Endothelial cell of umbilical vein (primary cell): ENCODE measurements at regions not wholly inside any gene's neighbourhood (a gene's known extent, or its start where the extent isn't known, plus 50 kb on each side); places are given as distances from the start of the nearest gene placed in this dataset.

Source experiments
- BruUV-seq: library from RNA; stranded (reverse); fragments of 400-500 nt; replicated peaks from 2 replicates; lab custom pipeline; 2021; lab: Mats Ljungman, UMichigan
- CTCF ChIA-PET: fragments of 300-600, 350-600 bp; sonication (Branson Sonifier 250); formaldehyde crosslinking; loops from one replicate; lab custom pipeline; 2021; ENCODE audit warnings: antibody characterized with exemption, inconsistent platforms; lab: Charles Lee
- POLR2A ChIA-PET: fragments of 300-600, 350-600 bp; sonication (Branson Sonifier 250); formaldehyde crosslinking; loops from one replicate; lab custom pipeline; 2021; ENCODE audit warnings: antibody characterized with exemption, inconsistent platforms; lab: Charles Lee
- DNase-seq: peaks from one replicate; pipeline ENCODE4 v3.0.0-alpha.2; 2011; ENCODE audit warnings: low read depth, low spot score
- FAIRE-seq: peaks from 2 replicates; lab custom pipeline; 2011; peaks lifted over from hg19 to GRCh38; lab: Jason Lieb, UNC
- H2AFZ ChIP-seq: 2 replicates; pipeline ENCODE4 v1.6.0; 2012; ENCODE audit warnings: low read depth, low read length, control low read depth, inconsistent platforms
- H3K27ac ChIP-seq: 2 replicates; pipeline ENCODE4 v1.5.1; 2011; ENCODE audit warnings: low read depth, mild to moderate bottlenecking, control low read depth, low read length, moderate library complexity; ENCODE audit not compliant: insufficient read depth
- H3K27me3 ChIP-seq, 2 experiments: 2 replicates each; pipeline versions ENCODE4 v1.6.0 to v1.6.1; 2011; ENCODE audit warnings: low read length in 2 of 2, mixed read lengths in 1 of 2; ENCODE audit not compliant: control insufficient read depth in 2 of 2, insufficient read depth in 2 of 2
- H3K36me3 ChIP-seq, 2 experiments: 2 replicates in 1 of 2; 3 replicates in 1 of 2; pipeline ENCODE4 v1.5.1; 2011; ENCODE audit warnings: low read length in 2 of 2, mild to moderate bottlenecking in 1 of 2, moderate library complexity in 1 of 2; ENCODE audit not compliant: control insufficient read depth in 2 of 2, insufficient read depth in 2 of 2; ENCODE audit errors: extremely low read depth in 1 of 2
- H3K4me1 ChIP-seq: 3 replicates; pipeline ENCODE4 v1.5.1; 2011; ENCODE audit warnings: mild to moderate bottlenecking, low read length; ENCODE audit not compliant: control insufficient read depth, insufficient read depth; ENCODE audit errors: extremely low read depth
- H3K4me2 ChIP-seq: 2 replicates; pipeline ENCODE4 v1.6.1; 2011; ENCODE audit warnings: low read length, control low read depth, mixed read lengths; ENCODE audit not compliant: insufficient read depth
- H3K4me3 ChIP-seq, 3 experiments: fragments of 200-600 bp in 1 of 3; sonication (generic), shearing (Covaris generic) in 1 of 3; replicated peaks in 1 of 3; 2 replicates each; pipeline ENCODE4 v1.5.1; 2011 to 2016; ENCODE audit warnings: control low read depth in 3 of 3, low read length in 3 of 3, mild to moderate bottlenecking in 2 of 3, inconsistent platforms in 1 of 3, low read depth in 1 of 3, moderate library complexity in 1 of 3; ENCODE audit not compliant: insufficient read depth in 1 of 3
- H3K79me2 ChIP-seq: 2 replicates; pipeline ENCODE4 v1.6.0; 2012; ENCODE audit warnings: low read length, inconsistent platforms; ENCODE audit not compliant: control insufficient read depth, insufficient read depth
- H3K9ac ChIP-seq: replicated peaks from 2 replicates; pipeline ENCODE3; 2011; ENCODE audit warnings: low read length, control low read depth; ENCODE audit not compliant: insufficient read depth; ENCODE audit errors: extremely low read depth
- H3K9me1 ChIP-seq: replicated peaks from 3 replicates; pipeline ENCODE4 v1.6.0; 2011; ENCODE audit warnings: mild to moderate bottlenecking, low read length; ENCODE audit not compliant: control insufficient read depth, insufficient read depth; ENCODE audit errors: extremely low read depth
- H3K9me3 ChIP-seq: replicated peaks from 2 replicates; pipeline ENCODE4 v1.5.1; 2012; ENCODE audit warnings: low read length, inconsistent platforms; ENCODE audit not compliant: control insufficient read depth, insufficient read depth
- H4K20me1 ChIP-seq: replicated peaks from 2 replicates; pipeline ENCODE3; 2011; ENCODE audit warnings: mild to moderate bottlenecking, low read length; ENCODE audit not compliant: control insufficient read depth, insufficient read depth; ENCODE audit errors: extremely low read depth
- EZH2 ChIP-seq: IDR thresholded peaks from 2 replicates; pipeline ENCODE4 v1.6.1; 2012; ENCODE audit warnings: borderline replicate concordance, low read depth, mild to moderate bottlenecking, moderate library complexity, low read length, inconsistent platforms; ENCODE audit not compliant: severe bottlenecking
- FOS ChIP-seq: IDR thresholded peaks from 2 replicates; pipeline ENCODE4 v1.6.1; 2011; ENCODE audit warnings: mild to moderate bottlenecking, low read length, moderate library complexity, borderline replicate concordance; ENCODE audit not compliant: insufficient read depth
- GATA2 ChIP-seq: IDR thresholded peaks from 2 replicates; pipeline ENCODE4 v1.7.0; 2011; ENCODE audit warnings: low read depth, mild to moderate bottlenecking, moderate library complexity, mixed read lengths, low read length; ENCODE audit not compliant: insufficient read length, insufficient read depth
- MYC ChIP-seq: IDR thresholded peaks from one replicate; pipeline ENCODE4 v1.6.1; 2011; ENCODE audit warnings: mild to moderate bottlenecking, low read depth, low read length
- POLR2A ChIP-seq: IDR thresholded peaks from 2 replicates; pipeline ENCODE4 v1.6.1; 2012; ENCODE audit warnings: low read depth, mild to moderate bottlenecking, control low read depth, low read length
- dilution Hi-C: fragments of 300-500 bp; cut with MboI; formaldehyde crosslinking; loops from one replicate; pipeline ENCODE4 v1.15.0; 2019; ENCODE audit warnings: low sequenced_read_pairs; ENCODE audit not compliant: extremely low pct_ligation_motif_present
- intact Hi-C: fragments of 100-400 bp; cut with micrococcal nuclease; formaldehyde crosslinking; loops from one replicate; pipeline ENCODE4 v1.10.0; 2022
- TF ChIP-seq, protein P1 (sequence below): IDR thresholded peaks from 2 replicates; pipeline ENCODE4 v1.6.1; 2011; ENCODE audit not compliant: insufficient read depth, insufficient read length
- TF ChIP-seq, protein P2 (sequence below), 2 donors: IDR thresholded peaks; 1 replicate in 1 of 2; 2 replicates in 1 of 2; pipeline ENCODE4 v1.5.1; 2011; ENCODE audit warnings: low read length in 2 of 2, mild to moderate bottlenecking in 2 of 2, moderate library complexity in 2 of 2, control low read depth in 1 of 2, inconsistent platforms in 1 of 2, low read depth in 1 of 2; ENCODE audit not compliant: insufficient read depth in 1 of 2; ENCODE audit errors: extremely low read depth in 1 of 2

DNA sequence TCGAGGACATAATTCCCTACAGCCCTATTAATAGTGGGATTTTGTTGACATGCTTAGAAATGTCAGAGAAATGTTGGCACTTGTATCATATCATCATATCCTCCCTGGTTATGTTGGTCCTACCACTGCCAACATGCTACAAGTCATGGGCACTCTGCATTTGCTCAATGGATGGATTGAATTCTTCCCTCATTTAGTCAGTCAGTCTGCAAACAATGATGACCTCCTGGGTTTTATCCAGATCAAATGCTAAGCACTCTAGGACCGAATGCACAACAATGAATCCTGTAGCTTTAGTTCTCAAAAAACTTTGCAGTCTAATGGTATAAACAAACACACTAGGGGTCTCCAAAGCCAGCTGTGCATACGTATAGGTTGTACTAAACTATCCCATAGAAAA, 357.2 kb upstream of the DPYD start:
- Histone ChIP-seq H3K4me1 (no peaks in the 10 kb centered on the region), H3K9me1 (no peaks in the 10 kb centered on the region), H3K27me3 (no peaks in the 10 kb centered on the region), H2AFZ (no peak overlapping the region), H3K36me3 (no peaks in the 10 kb centered on the region), H3K4me3 (no peak overlapping the region), H3K9me3 (no peaks in the 10 kb centered on the region), H3K79me2 (peaks cover 2% of the 10 kb centered on the region), H3K27ac (no peak overlapping the region), H3K4me2 (no peak overlapping the region), H3K9ac (no peak overlapping the region), H4K20me1 (no peaks in the 10 kb centered on the region)
- POLR2A ChIA-PET = no interaction called here
- BruUV-seq = no TSS peak
- FAIRE-seq (no peak), DNase-seq (no peak)
- TF ChIP-seq, protein P1, sequence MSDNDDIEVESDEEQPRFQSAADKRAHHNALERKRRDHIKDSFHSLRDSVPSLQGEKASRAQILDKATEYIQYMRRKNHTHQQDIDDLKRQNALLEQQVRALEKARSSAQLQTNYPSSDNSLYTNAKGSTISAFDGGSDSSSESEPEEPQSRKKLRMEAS = no peak
- TF ChIP-seq FOS (no peak), EZH2 (no peak), POLR2A (no peak), GATA2 (no peak), MYC (no peak)
- TF ChIP-seq, protein P2, sequence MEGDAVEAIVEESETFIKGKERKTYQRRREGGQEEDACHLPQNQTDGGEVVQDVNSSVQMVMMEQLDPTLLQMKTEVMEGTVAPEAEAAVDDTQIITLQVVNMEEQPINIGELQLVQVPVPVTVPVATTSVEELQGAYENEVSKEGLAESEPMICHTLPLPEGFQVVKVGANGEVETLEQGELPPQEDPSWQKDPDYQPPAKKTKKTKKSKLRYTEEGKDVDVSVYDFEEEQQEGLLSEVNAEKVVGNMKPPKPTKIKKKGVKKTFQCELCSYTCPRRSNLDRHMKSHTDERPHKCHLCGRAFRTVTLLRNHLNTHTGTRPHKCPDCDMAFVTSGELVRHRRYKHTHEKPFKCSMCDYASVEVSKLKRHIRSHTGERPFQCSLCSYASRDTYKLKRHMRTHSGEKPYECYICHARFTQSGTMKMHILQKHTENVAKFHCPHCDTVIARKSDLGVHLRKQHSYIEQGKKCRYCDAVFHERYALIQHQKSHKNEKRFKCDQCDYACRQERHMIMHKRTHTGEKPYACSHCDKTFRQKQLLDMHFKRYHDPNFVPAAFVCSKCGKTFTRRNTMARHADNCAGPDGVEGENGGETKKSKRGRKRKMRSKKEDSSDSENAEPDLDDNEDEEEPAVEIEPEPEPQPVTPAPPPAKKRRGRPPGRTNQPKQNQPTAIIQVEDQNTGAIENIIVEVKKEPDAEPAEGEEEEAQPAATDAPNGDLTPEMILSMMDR (IDR thresholded peaks at IDR 0.05; ENCODE audit: extremely low read depth in 1 of 2, insufficient read depth in 1 of 2, low read depth in 1 of 2, low read length in 2 of 2) = no peak
- dilution Hi-C loops (no loop called here), intact Hi-C loops (no loop called here)
- CTCF ChIA-PET = no interaction called here
